Gastroesophageal sphincter (tissue), 3 donors: ENCODE measurements at regions not wholly inside any gene's neighbourhood (a gene's known extent, or its start where the extent isn't known, plus 50 kb on each side); places are given as distances from the start of the nearest gene placed in this dataset.

Experiments used
- CTCF ChIP-seq, 4 experiments: fragments of 200-600 bp in 2 of 4; fragments of 450-650 bp in 2 of 4; sonication (generic) in 1 of 4; IDR thresholded peaks; one replicate each; pipeline ENCODE4 v1.5.1; 2017 to 2019; ENCODE audit warnings: antibody characterized with exemption in 4 of 4, mild to moderate bottlenecking in 2 of 4, moderate library complexity in 2 of 4
- POLR2AphosphoS5 ChIP-seq: sonication (generic); formaldehyde crosslinking; IDR thresholded peaks from one replicate; pipeline ENCODE4 v1.6.1; 2017; ENCODE audit warnings: antibody characterized with exemption

- TF ChIP-seq CTCF (IDR thresholded peaks at IDR 0.05) (no peak), POLR2AphosphoS5 (no peak)
Measured at GRCh38 chr2:807300-807699, 130.1 kb upstream of the TMEM18 start.
